GM18511 (cell line): ENCODE measurements at regions not wholly inside any gene's neighbourhood (a gene's known extent, or its start where the extent isn't known, plus 50 kb on each side); places are given as distances from the start of the nearest gene placed in this dataset.

ENCODE experiments used
- ATAC-seq: cut with Tn5 transposase; IDR thresholded peaks from one replicate; pipeline ENCODE4 v1.9.1; 2021; ENCODE audit warnings: mild to moderate bottlenecking, moderate library complexity; ENCODE audit not compliant: unreplicated experiment

- ATAC-seq = no peak
Measured at GRCh38 chr13:82739881-82740280, 1142.4 kb downstream of the SLITRK1 start.

- ATAC-seq = no peak
Measured at GRCh38 chr13:82729401-82729800, 1152.9 kb downstream of the SLITRK1 start.

GRCh38 chr13:82720986-82721385, 1161.3 kb downstream of the SLITRK1 start:
- no peak for ATAC-seq

GRCh38 chr13:82719987-82720386, 1162.3 kb downstream of the SLITRK1 start:
- ATAC-seq = no peak

GRCh38 chr13:82717249-82717648, 1165.0 kb downstream of the SLITRK1 start:
- no peak for ATAC-seq

GRCh38 chr13:82713687-82714405, 1168.4 kb downstream of the SLITRK1 start:
- ATAC-seq = no peak

GRCh38 chr13:82702513-82702912, 1179.8 kb downstream of the SLITRK1 start:
- ATAC-seq = no peak

- no peak for ATAC-seq
Measured at GRCh38 chr13:82701020-82701419, 1181.3 kb downstream of the SLITRK1 start.

GRCh38 chr13:82698941-82699340, 1183.3 kb downstream of the SLITRK1 start:
- no peak for ATAC-seq

- no peak for ATAC-seq
Measured at GRCh38 chr13:82698383-82698782, 1183.9 kb downstream of the SLITRK1 start.

- ATAC-seq = no peak
Measured at GRCh38 chr13:82693607-82694006, 1188.7 kb downstream of the SLITRK1 start.

- ATAC-seq = peak; percentile 74
Measured at GRCh38 chr13:82688400-82688994, 1193.8 kb downstream of the SLITRK1 start.

GRCh38 chr13:82687884-82688283, 1194.4 kb downstream of the SLITRK1 start:
- no peak for ATAC-seq

GRCh38 chr13:82681535-82681934, 1200.7 kb downstream of the SLITRK1 start:
- ATAC-seq = no peak

GRCh38 chr13:82678052-82678451, 1204.2 kb downstream of the SLITRK1 start:
- ATAC-seq = no peak

- no peak for ATAC-seq
Measured at GRCh38 chr13:82675024-82675423, 1207.2 kb downstream of the SLITRK1 start.

- ATAC-seq = no peak
Measured at GRCh38 chr13:82674546-82674945, 1207.7 kb downstream of the SLITRK1 start.

- no peak for ATAC-seq
Measured at GRCh38 chr13:82672248-82672647, 1210.0 kb downstream of the SLITRK1 start.

GRCh38 chr13:82664183-82664582, 1218.1 kb downstream of the SLITRK1 start:
- ATAC-seq = no peak

GRCh38 chr13:82661126-82661525, 1221.1 kb downstream of the SLITRK1 start:
- no peak for ATAC-seq

GRCh38 chr13:82658811-82659210, 1223.5 kb downstream of the SLITRK1 start:
- ATAC-seq = no peak

GRCh38 chr13:82657471-82657870, 1224.8 kb downstream of the SLITRK1 start:
- no peak for ATAC-seq
